H9 (cell line): ENCODE measurements at regions not wholly inside any gene's neighbourhood (a gene's known extent, or its start where the extent isn't known, plus 50 kb on each side); places are given as distances from the start of the nearest gene placed in this dataset.

Experiments
- DNase-seq: peaks from one replicate; pipeline ENCODE4 v3.0.0-alpha.2; 2017
- H2AFZ ChIP-seq: one replicate; pipeline ENCODE4 v1.6.1; 2013; ENCODE audit warnings: mild to moderate bottlenecking, low read length, control low read depth, moderate library complexity
- H2AK5ac ChIP-seq: 2 replicates; pipeline ENCODE4 v1.6.1; 2013; ENCODE audit warnings: low read length, control low read depth, mixed read lengths; ENCODE audit not compliant: insufficient read length
- H2BK120ac ChIP-seq: one replicate; pipeline ENCODE4 v1.6.1; 2013; ENCODE audit warnings: low read depth, mild to moderate bottlenecking, low read length, control low read depth, inconsistent platforms; ENCODE audit not compliant: poor library complexity, severe bottlenecking
- H2BK12ac ChIP-seq: 2 replicates; pipeline ENCODE4 v1.6.1; 2013; ENCODE audit warnings: low read length, control low read depth, mixed read lengths, low read depth; ENCODE audit not compliant: insufficient read length
- H2BK15ac ChIP-seq: 2 replicates; pipeline ENCODE4 v1.6.1; 2013; ENCODE audit warnings: low read depth, low read length, control low read depth
- H2BK20ac ChIP-seq: one replicate; pipeline ENCODE4 v1.6.1; 2013; ENCODE audit warnings: low read depth, mild to moderate bottlenecking, low read length, control low read depth, inconsistent platforms; ENCODE audit not compliant: poor library complexity, severe bottlenecking
- H2BK5ac ChIP-seq: 2 replicates; pipeline ENCODE4 v1.6.1; 2013; ENCODE audit warnings: low read length, control low read depth, mixed read lengths; ENCODE audit not compliant: insufficient read length
- H3K14ac ChIP-seq: 2 replicates; pipeline ENCODE4 v1.6.1; 2013; ENCODE audit warnings: low read length, control low read depth; ENCODE audit not compliant: insufficient read depth
- H3K18ac ChIP-seq: 2 replicates; pipeline ENCODE4 v1.6.1; 2013; ENCODE audit warnings: low read depth, mild to moderate bottlenecking, mixed read lengths, low read length, control low read depth; ENCODE audit not compliant: insufficient read length
- H3K23ac ChIP-seq: 2 replicates; pipeline ENCODE4 v1.6.1; 2013; ENCODE audit warnings: low read length, control low read depth, mixed read lengths, low read depth; ENCODE audit not compliant: insufficient read length
- H3K23me2 ChIP-seq: 2 replicates; pipeline ENCODE4 v1.6.1; 2013; ENCODE audit warnings: low read depth, mild to moderate bottlenecking, mixed read lengths, low read length, control low read depth; ENCODE audit not compliant: insufficient read length, poor library complexity, severe bottlenecking
- H3K27ac ChIP-seq: 2 replicates; pipeline ENCODE4 v1.5.1; 2013; ENCODE audit warnings: low read length, control low read depth, mixed read lengths, low read depth; ENCODE audit not compliant: insufficient read length
- H3K27me3 ChIP-seq: 2 replicates; pipeline ENCODE4 v1.6.1; 2013; ENCODE audit warnings: low read length, control low read depth, inconsistent platforms; ENCODE audit not compliant: insufficient read depth
- H3K4ac ChIP-seq: 2 replicates; pipeline ENCODE4 v1.6.1; 2013; ENCODE audit warnings: low read depth, mild to moderate bottlenecking, control low read depth, inconsistent platforms, low read length, moderate library complexity
- H3K4me1 ChIP-seq: 2 replicates; pipeline ENCODE4 v1.6.1; 2013; ENCODE audit warnings: low read length, control low read depth, inconsistent platforms; ENCODE audit not compliant: insufficient read depth
- H3K4me2 ChIP-seq: 2 replicates; pipeline ENCODE4 v1.6.1; 2013; ENCODE audit warnings: low read length, control low read depth, mixed read lengths; ENCODE audit not compliant: insufficient read length, insufficient read depth
- H3K56ac ChIP-seq: 2 replicates; pipeline ENCODE4 v1.6.1; 2013; ENCODE audit warnings: low read depth, mild to moderate bottlenecking, mixed read lengths, low read length, control low read depth; ENCODE audit not compliant: insufficient read length
- H3K79me1 ChIP-seq: 2 replicates; pipeline ENCODE4 v1.6.1; 2013; ENCODE audit warnings: low read depth, mild to moderate bottlenecking, moderate library complexity, low read length, control low read depth, inconsistent platforms; ENCODE audit not compliant: insufficient read depth, poor library complexity, severe bottlenecking
- H3K79me2 ChIP-seq: 2 replicates; pipeline ENCODE4 v1.6.1; 2013; ENCODE audit warnings: low read length, control low read depth, inconsistent platforms; ENCODE audit not compliant: insufficient read depth
- H3K9ac ChIP-seq: 2 replicates; pipeline ENCODE4 v1.6.1; 2013; ENCODE audit warnings: low read length, control low read depth, mixed read lengths; ENCODE audit not compliant: insufficient read length; ENCODE audit errors: extremely low read depth
- H3K9me3 ChIP-seq: one replicate; pipeline ENCODE4 v1.6.1; 2013; ENCODE audit warnings: low read depth, low read length, inconsistent platforms; ENCODE audit not compliant: control insufficient read depth
- H3T11ph ChIP-seq: one replicate; pipeline ENCODE4 v1.6.1; 2013; ENCODE audit warnings: mild to moderate bottlenecking, low read length, control low read depth, inconsistent platforms
- H4K20me1 ChIP-seq: one replicate; pipeline ENCODE4 v1.6.1; 2013; ENCODE audit not compliant: control insufficient read depth, insufficient read length, insufficient read depth
- H4K5ac ChIP-seq: 2 replicates; pipeline ENCODE4 v1.6.1; 2013; ENCODE audit warnings: low read depth, mild to moderate bottlenecking, mixed read lengths, low read length, control low read depth; ENCODE audit not compliant: insufficient read length
- H4K8ac ChIP-seq: replicated peaks from 2 replicates; pipeline ENCODE4 v1.6.1; 2013; ENCODE audit warnings: low read length, control low read depth, mixed read lengths, low read depth; ENCODE audit not compliant: insufficient read length
- H4K91ac ChIP-seq: 2 replicates; pipeline ENCODE4 v1.6.1; 2013; ENCODE audit warnings: low read depth, mild to moderate bottlenecking, moderate library complexity, mixed read lengths, low read length, control low read depth; ENCODE audit not compliant: insufficient read length
- H3K27ac Mint-ChIP-seq, 3 experiments: 2 replicates in 2 of 3; 3 replicates in 1 of 3; pipeline ENCODE4 v1.8.0; 2020 to 2021; ENCODE audit warnings: mixed read lengths in 3 of 3, mild to moderate bottlenecking in 1 of 3, moderate library complexity in 1 of 3
- H3K27me3 Mint-ChIP-seq: 2 replicates; pipeline ENCODE4 v1.8.0; 2021; ENCODE audit warnings: low read depth, mild to moderate bottlenecking, moderate library complexity, mixed read lengths
- H3K36me3 Mint-ChIP-seq, 3 experiments: 2 replicates in 2 of 3; 3 replicates in 1 of 3; pipeline ENCODE4 v1.8.0; 2020 to 2021; ENCODE audit warnings: low read depth in 3 of 3, mixed read lengths in 3 of 3; ENCODE audit not compliant: insufficient read depth in 1 of 3
- H3K4me1 Mint-ChIP-seq, 2 experiments: 2 replicates each; pipeline ENCODE4 v1.8.0; 2020; ENCODE audit warnings: mixed read lengths in 2 of 2
- H3K4me3 Mint-ChIP-seq, 2 experiments: 2 replicates in 1 of 2; 3 replicates in 1 of 2; pipeline ENCODE4 v1.8.0; 2020 to 2021; ENCODE audit warnings: mild to moderate bottlenecking in 2 of 2, mixed read lengths in 2 of 2, moderate library complexity in 1 of 2
- H3K9me3 Mint-ChIP-seq, 2 experiments: 2 replicates in 1 of 2; 3 replicates in 1 of 2; pipeline ENCODE4 v1.8.0; 2020; ENCODE audit warnings: mild to moderate bottlenecking in 2 of 2, mixed read lengths in 2 of 2, moderate library complexity in 1 of 2
- WGBS: extraction: QIAGEN DNeasy Blood & Tissue Kit; methylation state at CpG from one replicate; pipeline ENCODE4 v1.1.7; 2013; ENCODE audit warnings: missing lambda C conversion rate, low lambda C conversion rate, mixed read lengths; ENCODE audit not compliant: insufficient read length; ENCODE audit errors: extremely low coverage; 5-methylcytosine and 5-hydroxymethylcytosine counted together
- TF ChIP-seq, protein P1 (sequence below): fragments of 200-600 bp; sonication (generic); conservative IDR thresholded peaks from 3 replicates; pipeline ENCODE4 v1.8.0; 2021; ENCODE audit warnings: antibody characterized with exemption, mild to moderate bottlenecking

DNA sequence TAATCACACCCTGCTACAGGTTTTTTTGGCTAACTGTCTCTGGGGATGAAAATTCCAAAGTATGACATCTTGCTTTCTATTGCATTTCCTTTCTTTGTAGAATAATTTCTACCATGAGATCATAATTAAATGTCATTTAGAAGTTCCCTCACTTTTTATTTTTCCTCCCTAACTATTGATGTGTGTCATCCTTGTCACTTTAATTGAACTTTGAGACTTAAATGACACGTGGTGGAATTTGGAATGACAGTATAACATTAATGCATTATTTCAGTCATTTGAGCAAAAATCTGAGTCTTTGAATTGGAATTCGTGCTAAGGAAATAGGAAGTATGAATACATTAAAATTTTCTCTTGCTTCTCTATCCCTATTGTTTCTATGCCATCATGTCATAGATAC, 745.4 kb downstream of the PDHA2 start:
- Histone ChIP-seq H2AK5ac (no peak overlapping the region), H2AFZ (no peak overlapping the region), H3K14ac (no peak overlapping the region), H3T11ph (no peak overlapping the region), H3K9ac (no peak overlapping the region), H2BK120ac (no peak overlapping the region), H3K56ac (no peak overlapping the region), H3K9me3 (no peaks in the 10 kb centered on the region), H4K20me1 (no peaks in the 10 kb centered on the region), H2BK15ac (no peak overlapping the region), H2BK20ac (no peak overlapping the region), H3K23ac (no peak overlapping the region), H3K79me1 (no peaks in the 10 kb centered on the region), H2BK12ac (no peak overlapping the region), H4K91ac (no peak overlapping the region), H3K27me3 (no peaks in the 10 kb centered on the region), H3K27ac (no peak overlapping the region), H3K79me2 (no peaks in the 10 kb centered on the region), H4K8ac (no peak overlapping the region), H3K23me2 (no peaks in the 10 kb centered on the region), H3K4ac (no peak overlapping the region), H3K4me2 (no peak overlapping the region), H4K5ac (no peak overlapping the region), H2BK5ac (no peak overlapping the region), H3K4me1 (no peaks in the 10 kb centered on the region), H3K18ac (no peak overlapping the region)
- TF ChIP-seq, protein P1, sequence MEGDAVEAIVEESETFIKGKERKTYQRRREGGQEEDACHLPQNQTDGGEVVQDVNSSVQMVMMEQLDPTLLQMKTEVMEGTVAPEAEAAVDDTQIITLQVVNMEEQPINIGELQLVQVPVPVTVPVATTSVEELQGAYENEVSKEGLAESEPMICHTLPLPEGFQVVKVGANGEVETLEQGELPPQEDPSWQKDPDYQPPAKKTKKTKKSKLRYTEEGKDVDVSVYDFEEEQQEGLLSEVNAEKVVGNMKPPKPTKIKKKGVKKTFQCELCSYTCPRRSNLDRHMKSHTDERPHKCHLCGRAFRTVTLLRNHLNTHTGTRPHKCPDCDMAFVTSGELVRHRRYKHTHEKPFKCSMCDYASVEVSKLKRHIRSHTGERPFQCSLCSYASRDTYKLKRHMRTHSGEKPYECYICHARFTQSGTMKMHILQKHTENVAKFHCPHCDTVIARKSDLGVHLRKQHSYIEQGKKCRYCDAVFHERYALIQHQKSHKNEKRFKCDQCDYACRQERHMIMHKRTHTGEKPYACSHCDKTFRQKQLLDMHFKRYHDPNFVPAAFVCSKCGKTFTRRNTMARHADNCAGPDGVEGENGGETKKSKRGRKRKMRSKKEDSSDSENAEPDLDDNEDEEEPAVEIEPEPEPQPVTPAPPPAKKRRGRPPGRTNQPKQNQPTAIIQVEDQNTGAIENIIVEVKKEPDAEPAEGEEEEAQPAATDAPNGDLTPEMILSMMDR: no peak
- Mint-ChIP-seq H3K36me3 (peaks cover 0 to 3% (median 2%) of the 10 kb centered on the region in 3 experiments; a peak in 1 of 7 replicates), H3K27me3 (no peaks in the 10 kb centered on the region; the same call in 1 of the 2 replicates), H3K4me3 (no peak overlapping the region), H3K4me1 (no peaks in the 10 kb centered on the region), H3K27ac (no peak overlapping the region), H3K9me3 (peaks cover 0 to 3% of the 10 kb centered on the region in 2 experiments; a peak in 1 of 5 replicates)
- WGBS: no CpG with 5 or more reads among the region's 2 CpGs
- DNase-seq: no peak
